Sciatic nerve (tissue), 2 donors: ENCODE measurements at regions not wholly inside any gene's neighbourhood (a gene's known extent, or its start where the extent isn't known, plus 50 kb on each side); places are given as distances from the start of the nearest gene placed in this dataset.
"Not testable (repeated sequence)": the region's sequence is repeated elsewhere in the genome, so short reads cannot be mapped to it uniquely, and the experiment has no call there.

Source experiments
- ATAC-seq: fragments of 200-7000 bp; cut with Tn5 transposase; one replicate; pipeline ENCODE4 v1.9.1; 2020; ENCODE audit warnings: mild to moderate bottlenecking, moderate library complexity
- DNase-seq: peaks from one replicate; pipeline ENCODE4 v3.0.0-alpha.2; 2020; ENCODE audit warnings: low spot score
- intact Hi-C: fragments of 100-400 bp; cut with DNase I; formaldehyde crosslinking; loops from one replicate; pipeline ENCODE4 v1.14.2; 2022
- donor health status: DM: no; HTN: no; CAD: no.
- donor health status: DM: no; HTN: no; CAD: no.

DNA sequence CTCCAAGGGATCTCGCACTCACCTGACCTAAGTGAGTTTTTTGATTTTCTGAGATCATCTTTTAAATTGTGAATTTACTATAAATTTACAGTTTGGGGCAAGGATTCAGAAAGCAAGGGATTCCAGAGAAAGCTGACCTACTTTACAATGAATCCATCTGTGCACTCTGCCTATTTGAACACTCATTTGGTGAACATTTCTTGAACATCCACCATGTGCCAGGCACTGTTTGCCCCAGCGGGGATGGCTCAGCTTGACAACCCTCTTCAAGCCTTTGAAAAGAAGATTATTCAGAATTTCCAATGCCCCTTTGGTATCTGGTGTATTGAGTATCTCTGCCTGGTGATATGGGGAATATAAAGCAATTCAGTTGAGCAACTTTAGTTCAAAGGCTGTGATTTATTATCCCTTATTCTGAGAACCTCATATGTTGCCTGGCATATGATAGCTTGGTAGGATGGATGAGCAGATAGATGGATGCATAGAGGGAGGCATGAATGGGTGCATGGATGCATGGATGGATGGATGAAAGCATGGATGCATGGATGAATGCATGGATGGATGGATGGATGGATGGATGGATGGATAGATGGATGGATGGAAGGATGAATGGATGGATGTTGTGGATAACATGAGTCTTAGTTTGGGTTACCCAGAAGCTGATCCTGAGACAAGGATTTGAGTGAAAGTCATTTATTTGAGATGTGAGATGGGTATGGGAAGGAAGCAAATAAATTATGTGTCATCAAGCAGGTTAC is 149.7 kb upstream of the ZNF366 start:
- DNase-seq: no peak
- intact Hi-C loops: no loop called here
- ATAC-seq: no peak

DNA sequence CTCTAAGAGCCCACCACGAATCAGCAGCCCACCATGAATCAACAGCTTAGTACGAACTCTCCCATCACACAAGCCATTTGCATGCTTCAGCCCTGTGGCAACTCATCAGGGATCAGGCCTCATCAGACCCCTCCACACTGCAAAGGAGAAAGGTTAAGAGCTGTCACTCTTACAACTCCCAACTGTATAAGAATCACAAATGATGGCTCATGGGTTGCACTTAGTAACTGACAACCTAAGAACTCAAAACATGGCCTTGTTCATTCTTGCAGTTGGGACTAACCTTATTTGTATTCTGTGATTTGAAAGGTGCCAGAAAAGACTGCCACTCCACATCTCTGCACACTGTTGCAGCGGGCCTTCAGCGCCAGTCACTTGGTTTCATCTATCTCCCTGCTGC is 149.1 kb upstream of the ZNF366 start:
- no peak for ATAC-seq

DNA sequence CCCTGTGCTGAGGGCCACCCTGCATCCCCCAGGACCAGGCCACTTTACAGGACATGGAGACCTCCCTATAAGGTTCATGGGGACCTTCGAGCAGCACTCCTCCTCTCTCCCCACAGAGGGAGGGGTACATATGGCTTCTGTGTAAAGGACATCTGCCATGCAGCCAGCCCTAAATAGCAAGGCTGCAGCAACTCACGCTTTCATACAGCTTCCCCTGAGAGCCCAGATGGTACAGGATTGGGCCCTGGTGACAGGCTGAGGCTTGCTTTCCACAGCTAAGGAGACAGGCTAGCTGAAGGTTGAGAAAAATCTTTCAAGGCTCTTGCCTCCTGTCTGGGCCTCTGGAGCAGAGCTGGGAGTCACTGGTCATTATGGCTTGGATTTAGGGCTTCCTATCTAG is 147.0 kb upstream of the ZNF366 start:
- ATAC-seq (no peak), DNase-seq (no peak)
- intact Hi-C loops: no loop called here

More for the DNA sequence above, 149.1 kb upstream of the ZNF366 start:
- intact Hi-C loops: no loop called here
- DNase-seq: no peak

DNA sequence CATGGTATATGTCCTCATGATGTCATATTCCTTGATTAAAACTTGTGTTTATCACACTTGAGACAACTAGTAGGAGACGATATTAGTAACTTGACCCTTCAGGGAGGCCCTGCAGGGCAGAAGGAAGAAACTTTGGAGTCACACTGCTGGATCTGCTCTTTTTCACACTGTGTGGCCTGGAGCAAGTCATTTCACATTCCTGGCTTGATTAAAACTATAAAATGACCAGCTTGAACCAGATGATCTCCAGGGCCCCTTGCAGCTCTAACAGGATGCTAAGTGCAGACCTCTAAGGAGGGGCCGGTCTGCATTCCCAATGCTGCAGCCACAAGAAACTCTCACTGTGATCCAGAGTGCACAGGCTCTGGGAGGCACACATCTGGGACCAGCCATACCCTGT is 146.4 kb upstream of the ZNF366 start:
- no peak for ATAC-seq
- no peak for DNase-seq

DNA sequence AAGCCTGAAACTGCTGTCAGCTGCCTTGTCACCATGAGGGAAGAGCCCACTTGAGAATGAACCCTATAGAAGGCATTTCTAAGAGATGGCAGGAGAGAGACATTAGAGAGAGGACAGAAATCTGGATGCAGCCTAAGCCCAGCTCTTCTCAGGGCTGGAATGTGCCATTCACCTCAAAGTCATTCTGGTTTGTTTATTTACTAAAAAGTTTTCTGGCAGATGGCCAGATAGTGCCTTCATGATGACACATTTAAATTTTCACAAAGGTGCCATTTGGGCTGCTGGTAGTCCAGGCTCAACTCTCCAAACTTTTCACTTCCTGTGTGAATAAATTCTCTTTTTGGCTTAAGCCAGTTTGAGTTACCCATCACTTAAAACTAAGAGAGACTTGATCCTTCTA is 144.6 kb upstream of the ZNF366 start:
- ATAC-seq: no peak
- DNase-seq: no peak
- intact Hi-C loops: no loop called here

More for the DNA sequence above, 146.4 kb upstream of the ZNF366 start:
- intact Hi-C loops: no loop called here

DNA sequence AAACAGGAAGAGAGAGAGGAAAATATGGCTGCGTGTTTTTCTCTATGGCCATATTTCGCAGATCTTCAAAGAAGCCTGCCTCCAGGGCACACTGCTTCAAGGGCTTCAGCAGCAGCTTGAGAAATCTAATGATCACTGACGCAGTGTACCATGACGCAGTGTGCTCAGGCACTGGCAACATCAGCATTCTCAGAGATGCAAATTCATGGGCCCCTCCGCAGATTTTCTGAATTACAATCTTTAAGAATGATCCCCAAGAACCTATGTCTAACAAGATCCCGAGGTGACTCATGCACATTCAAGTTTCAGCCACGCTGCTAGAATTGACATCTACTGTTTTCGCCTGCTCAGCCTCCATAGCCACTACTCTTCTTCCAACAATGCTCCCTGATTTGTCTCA is 143.9 kb upstream of the ZNF366 start:
- no peak for DNase-seq
- intact Hi-C loops: no loop called here
- no peak for ATAC-seq

DNA sequence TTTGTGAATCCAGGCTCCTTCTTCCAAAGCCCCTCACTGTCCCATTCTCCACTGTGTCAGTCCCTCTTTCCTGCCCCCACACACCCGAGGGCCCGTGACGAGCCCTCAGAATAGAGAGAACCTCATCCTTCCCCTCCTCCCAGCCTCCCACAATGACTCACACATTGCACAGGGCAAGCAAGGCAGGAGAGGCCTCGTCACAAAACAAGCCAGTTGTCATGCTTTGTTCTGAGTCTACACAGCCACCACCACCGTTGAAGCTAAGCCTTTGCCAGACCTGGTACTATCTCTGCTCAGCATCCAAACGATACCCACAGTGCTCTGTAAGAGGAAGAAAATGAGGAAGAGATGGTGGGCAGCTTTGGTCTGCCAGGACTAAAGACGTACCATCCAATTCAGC is 142.2 kb upstream of the ZNF366 start:
- intact Hi-C loops: no loop called here
- no peak for DNase-seq
- ATAC-seq: no peak

DNA sequence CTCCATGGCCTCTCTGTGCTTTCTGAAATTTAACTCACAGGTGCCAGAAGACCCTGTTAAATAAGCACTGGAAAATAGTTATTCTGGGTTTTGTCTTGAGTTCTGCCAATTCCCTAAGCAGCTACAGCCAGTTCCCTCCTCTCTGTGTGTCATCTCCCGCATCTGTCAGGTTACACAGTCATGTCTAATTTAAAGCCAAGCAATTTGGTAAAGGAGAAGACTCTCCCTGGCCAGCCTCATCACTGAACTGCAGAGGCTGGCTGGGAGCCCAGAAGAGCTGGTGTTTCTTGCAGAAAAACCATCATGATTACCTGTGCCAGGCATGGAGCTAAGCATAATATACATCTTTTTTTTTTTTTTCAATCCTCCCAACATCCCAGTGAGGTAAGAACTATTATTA is 141.3 kb upstream of the ZNF366 start:
- intact Hi-C loops: no loop called here

DNA sequence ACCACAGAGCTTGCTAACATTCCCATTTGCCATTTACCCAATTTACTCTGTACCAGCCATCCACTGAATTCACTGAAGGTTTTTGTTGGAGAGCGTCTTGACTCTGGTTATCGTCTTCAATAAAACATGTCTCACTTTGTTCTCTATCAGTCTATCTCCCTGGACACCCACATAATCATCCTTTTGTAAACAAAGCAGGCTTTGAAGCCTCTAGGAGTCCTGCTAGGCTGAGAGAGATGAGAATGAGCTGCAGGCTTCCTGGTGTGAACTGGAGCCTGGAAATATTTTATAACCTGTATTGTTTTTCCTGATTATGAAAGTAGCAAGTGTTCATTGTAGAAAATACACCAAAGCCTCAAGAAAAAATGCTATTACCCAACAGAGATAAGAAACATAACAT is 140.6 kb upstream of the ZNF366 start:
- intact Hi-C loops: no loop called here
- ATAC-seq (no peak), DNase-seq (no peak)

More for the DNA sequence above, 141.3 kb upstream of the ZNF366 start:
- DNase-seq (no peak), ATAC-seq (no peak)

DNA sequence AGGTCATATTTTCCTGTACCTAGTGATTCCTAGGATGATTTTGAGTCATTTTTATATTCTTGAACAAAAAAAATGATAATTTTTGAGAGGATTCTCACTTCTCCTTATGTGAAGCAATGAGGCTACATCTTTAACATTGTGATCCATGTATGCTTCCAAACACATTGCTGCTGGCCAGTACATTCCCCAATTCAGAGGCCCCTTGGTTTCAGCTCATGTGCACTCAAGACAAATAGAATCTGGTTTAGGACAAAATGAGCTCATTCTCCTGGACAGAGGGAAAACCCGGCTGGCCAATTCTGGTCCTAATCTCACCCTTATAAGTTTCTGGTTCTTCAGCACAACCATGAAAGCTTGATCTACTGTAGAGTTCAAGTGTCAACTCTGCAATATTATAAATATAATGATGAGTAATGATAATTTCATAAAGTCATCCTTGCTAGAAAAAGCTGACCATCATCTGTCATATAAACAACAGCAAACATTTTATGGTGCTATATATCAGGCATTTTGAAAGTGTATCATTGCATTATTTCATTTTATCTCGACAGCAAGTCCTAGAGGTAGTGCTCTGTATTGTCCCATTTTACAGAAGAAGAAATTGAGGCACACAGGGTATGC is 139.1 kb upstream of the ZNF366 start:
- intact Hi-C loops: no loop called here

DNA sequence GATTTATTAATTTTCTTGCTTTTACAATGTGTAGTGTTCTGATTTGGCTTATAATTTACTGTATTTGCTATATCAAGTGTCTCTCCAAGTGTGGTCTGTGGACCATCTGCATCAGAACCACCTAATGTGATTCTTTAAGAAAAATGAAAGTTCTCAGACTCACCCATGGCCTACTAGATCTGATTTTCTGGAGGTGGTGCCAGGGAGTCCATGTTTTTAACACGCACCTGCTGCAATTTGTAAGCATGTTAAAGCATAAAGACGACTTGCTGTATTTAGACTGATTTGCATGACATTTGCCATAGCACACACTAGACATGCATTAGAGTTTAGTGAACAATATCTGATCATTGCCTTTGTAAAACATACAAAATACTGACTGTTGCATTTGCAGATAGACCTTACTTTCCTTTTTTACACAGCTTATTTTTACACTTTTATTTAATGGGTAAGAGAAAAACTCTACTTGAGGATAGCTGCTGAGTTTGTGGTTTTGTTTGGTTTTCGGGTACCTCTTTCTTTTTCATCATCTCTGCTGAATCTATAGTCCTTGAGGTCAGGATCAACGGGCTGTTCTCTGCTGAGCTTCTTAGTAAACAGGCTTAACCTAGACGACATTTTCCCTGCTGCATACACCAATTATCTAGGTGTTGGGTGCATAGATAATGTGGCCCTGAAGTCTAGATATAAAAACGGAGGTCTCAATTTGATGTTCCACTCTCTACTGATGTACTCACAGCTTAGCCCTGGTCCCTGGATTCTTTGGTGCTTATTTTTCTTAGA is 138.0 kb upstream of the ZNF366 start:
- no peak for DNase-seq
- no peak for ATAC-seq
- intact Hi-C loops: no loop called here

More for the DNA sequence above, 139.1 kb upstream of the ZNF366 start:
- DNase-seq: no peak
- ATAC-seq: no peak

DNA sequence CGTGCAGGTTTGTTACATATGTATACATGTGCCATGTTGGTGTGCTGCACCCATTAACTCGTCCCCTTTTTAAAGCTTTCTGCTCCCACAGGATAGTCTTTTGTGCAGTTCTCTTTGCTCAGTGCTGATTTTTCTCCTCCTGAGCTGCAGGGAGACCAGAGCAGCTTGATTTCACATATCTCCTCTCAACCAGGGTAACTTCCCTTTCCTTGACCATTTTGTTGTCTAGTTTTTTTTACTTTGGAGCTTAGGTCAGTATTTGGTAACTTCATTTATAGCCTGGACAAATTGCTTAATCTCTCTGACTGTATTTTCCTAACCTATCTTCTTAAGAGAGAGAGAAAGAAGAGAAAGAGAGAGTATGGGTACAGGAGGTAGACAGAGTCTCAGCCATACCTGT is 137.1 kb upstream of the ZNF366 start:
- DNase-seq: no peak
- intact Hi-C loops: no loop called here
- ATAC-seq: no peak

DNA sequence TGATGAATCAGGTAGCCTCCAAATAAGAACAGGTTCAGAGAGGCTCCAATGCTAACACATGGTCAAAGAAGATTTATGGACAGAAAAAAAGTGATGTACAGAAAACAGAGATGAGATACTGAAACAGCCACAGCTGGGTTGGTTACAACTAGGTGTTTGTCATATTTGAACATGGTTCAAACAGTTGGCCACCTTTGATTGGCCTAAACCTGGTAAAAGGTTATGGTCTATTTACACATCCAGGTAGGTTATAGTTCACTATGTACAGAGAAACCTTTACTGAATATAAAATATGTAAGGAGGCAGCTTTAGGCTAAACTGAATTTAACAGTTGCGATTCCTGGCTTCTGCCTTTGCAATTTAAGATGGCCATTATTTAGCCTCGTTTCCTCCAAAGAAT is 134.0 kb upstream of the ZNF366 start:
- intact Hi-C loops: no loop called here
- DNase-seq: no peak
- no peak for ATAC-seq

DNA sequence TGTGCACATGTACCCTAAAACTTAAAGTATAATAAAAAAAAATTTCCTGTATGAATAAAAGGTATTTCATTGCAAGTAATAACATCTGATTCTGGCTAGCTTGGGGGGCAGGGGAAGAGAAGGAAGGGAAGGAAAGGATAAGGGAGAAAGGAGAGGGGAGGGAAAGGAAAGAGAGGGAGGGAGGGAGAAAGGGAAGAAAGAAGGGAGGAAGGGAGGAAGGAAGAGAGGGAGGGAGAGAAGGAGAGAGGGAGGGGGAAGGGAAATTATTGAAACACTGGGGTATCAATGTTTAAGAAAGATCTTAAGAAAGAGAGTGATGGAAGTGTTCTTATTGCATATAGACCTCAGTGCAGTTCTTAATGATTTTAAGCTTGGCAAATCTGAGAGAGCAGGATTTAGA is 129.8 kb upstream of the ZNF366 start:
- ATAC-seq (no peak), DNase-seq (no peak)
- intact Hi-C loops: no loop called here

DNA sequence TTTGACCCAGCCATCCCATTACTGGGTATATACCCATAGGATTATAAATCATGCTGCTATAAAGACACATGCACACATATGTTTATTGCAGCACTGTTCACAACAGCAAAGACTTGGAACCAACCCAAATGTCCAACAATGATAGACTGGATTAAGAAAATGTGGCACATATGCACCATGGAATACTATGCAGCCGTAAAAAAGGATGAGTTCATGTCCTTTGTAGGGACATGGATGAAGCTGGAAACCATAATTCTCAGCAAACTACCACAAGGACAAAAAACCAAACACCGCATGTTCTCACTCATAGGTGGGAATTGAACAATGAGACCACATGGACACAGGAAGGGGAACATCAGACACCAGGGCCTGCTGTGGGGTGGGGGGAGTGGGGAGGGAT is 129.4 kb upstream of the ZNF366 start:
- intact Hi-C loops, ATAC-seq, DNase-seq: not testable (repeated sequence)

DNA sequence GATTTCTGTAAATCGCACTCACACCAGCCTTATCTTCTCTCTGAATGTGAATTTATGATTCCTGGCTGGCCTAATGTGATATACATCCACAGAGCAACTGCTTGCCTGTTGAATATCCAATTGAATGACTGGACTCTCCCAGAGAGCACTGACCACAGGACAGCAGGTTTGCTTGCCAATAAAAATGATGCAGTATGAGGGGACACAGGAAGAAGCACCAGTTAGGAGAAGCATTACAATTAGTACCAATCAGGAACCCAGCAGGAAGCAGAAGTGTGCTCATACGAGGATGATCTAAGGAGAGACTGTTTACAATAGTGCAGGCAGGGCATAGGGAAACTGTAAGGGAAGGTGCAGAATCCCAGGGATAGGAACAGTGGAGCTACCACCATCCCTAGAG is 127.2 kb upstream of the ZNF366 start:
- intact Hi-C loops: no loop called here
- ATAC-seq: no peak
- DNase-seq: no peak

DNA sequence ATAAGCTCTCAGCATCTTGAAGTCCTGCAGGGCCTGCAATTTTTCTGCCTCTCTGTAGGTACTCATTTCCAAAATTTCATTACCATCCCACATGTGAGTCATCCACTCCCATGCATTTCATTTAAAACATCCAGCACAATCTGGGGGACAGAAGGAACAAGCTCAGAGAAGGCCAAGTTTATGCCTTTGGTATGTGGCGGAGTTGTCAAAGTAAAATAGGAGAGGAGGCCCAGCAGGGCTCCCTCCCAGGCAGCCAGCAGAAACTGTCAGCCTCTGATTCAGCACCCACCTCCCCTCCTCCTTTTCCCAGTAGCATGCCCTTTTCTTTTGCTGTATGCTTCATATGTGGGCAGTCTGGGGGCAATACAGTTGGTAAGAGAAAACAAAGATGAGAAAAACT is 126.4 kb upstream of the ZNF366 start:
- no peak for ATAC-seq
- intact Hi-C loops: no loop called here
- no peak for DNase-seq

DNA sequence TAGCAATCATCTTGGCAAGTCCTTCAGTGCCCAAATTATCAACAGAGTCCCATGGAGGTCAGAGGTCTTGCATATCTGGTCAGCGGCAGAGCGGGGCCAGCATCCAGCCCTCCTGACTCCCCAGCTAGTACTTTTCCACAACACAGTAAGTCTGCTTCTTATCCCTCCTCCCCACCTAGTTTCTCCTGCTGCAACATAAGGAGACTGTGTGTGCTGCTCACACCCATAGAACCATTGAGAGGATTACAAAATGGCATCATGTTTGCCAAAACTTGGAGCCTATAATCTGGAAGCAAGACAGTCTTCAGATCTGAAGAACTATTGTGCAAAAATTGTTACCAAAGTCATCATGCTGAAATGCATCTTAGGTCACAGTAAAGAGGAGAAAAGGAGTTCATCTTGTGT is 125.8 kb upstream of the ZNF366 start:
- DNase-seq (no peak), ATAC-seq (peak; percentile 48)
- intact Hi-C loops: no loop called here

DNA sequence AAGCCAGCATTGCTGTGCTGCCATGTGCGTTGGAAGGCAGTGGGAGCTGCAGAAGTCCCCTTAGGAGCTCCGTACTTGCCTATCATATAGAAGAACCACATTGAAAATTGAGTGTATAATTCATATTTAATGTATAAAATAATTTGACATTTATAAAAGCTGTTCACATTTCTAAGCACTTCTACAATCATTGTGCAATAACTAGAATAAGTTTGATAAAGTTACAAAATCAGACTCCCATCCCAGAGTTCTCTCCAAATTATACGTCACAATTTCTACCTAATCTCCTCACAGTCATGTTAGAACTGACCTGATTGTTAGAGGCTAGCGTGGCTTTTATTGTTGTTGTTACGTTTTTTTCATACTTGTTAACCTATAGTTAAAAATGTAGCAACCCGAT is 123.5 kb upstream of the ZNF366 start:
- intact Hi-C loops: no loop called here
- DNase-seq (no peak), ATAC-seq (no peak)

DNA sequence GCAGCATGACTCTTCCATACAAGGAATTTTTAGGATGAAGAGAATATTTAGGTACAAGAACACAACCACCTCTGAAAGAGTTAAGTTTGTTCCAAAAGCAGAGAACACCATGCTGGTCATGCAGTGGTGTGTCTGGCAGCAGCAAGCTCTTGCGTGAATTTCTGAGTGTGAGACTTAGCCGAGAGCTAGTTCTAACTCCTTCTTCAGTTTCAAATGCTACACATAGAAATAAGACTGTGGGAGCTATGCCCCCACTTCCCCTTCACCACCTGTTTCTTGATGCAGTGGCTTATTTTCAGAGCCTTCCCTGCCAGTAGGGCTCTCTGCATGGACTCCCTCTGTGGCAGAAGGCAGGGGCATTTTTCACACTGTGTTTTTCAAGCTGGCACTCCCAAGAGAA is 122.9 kb upstream of the ZNF366 start:
- ATAC-seq (no peak), DNase-seq (no peak)
- intact Hi-C loops: no loop called here
